ENCODE measurements at regions not wholly inside any gene's neighbourhood (a gene's known extent, or its start where the extent isn't known, plus 50 kb on each side); places are given as distances from the start of the nearest gene placed in this dataset.

DNA sequence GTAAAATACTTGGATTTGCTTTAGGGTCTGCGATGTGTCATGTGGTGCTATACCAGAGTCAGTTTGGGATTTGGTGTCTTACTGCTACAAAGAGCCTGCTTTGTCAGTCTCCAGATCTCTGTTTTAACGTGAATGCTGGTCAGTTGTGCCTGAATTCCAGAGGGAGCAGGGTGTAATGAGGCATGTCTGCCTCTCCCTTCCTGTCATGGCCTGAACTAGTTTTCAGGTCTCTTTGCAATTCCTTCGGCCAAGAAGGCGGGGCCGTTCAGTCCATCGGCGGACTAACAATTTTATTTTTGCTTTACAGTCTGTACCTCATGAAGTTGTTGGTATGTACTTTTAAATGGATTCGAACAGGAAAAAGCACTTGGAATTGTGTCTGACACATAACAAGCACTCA is 465.1 kb upstream of the ADARB2 start:
- Histone ChIP-seq H3K4me3 (ENCODE audit: control extremely low read depth in 1 of 5, extremely low read depth in 1 of 5, insufficient read depth in 1 of 5, low read depth in 2 of 5, low read length in 4 of 5) (no peak overlapping the region), H3K27ac (ENCODE audit: low read length in 2 of 2) (no peak overlapping the region), H2AFZ (ENCODE audit: insufficient read depth, low read depth, low read length, poor library complexity, severe bottlenecking) (no peak overlapping the region), H3K9me3 (ENCODE audit: control extremely low read depth in 1 of 3, control insufficient read depth in 2 of 3, insufficient read depth in 1 of 3, low read length in 2 of 3) (peaks cover 0 to 4% (median 3%) of the 10 kb centered on the region in 3 donors), H3K79me2 (ENCODE audit: control insufficient read depth, insufficient read depth, low read length) (no peaks in the 10 kb centered on the region), H3K27me3 (replicated peaks in 1 of 4; ENCODE audit: control extremely low read depth in 1 of 4, control insufficient read depth in 3 of 4, insufficient read depth in 4 of 4, low read length in 3 of 4) (no peaks in the 10 kb centered on the region), H3K4me1 (ENCODE audit: control insufficient read depth in 2 of 2, insufficient read depth in 2 of 2, low read length in 2 of 2) (no peaks in the 10 kb centered on the region), H3K36me3 (replicated peaks in 1 of 2; ENCODE audit: control extremely low read depth in 1 of 2, control insufficient read depth in 1 of 2, extremely low read depth in 1 of 2, insufficient read depth in 2 of 2, low read length in 1 of 2) (no peaks in the 10 kb centered on the region), H3K4me2 (replicated peaks; ENCODE audit: low read depth, low read length, poor library complexity, severe bottlenecking) (no peak overlapping the region), H3K9ac (ENCODE audit: low read length) (no peak overlapping the region), H4K20me1 (ENCODE audit: control insufficient read depth, insufficient read depth, low read length, poor library complexity, severe bottlenecking) (no peaks in the 10 kb centered on the region)
- intact Hi-C loops (cut with micrococcal nuclease) = no loop called here
- Mint-ChIP-seq H3K4me3 (no peak overlapping the region), H3K27me3 (no peaks in the 10 kb centered on the region), H3K27ac (no peak overlapping the region), H3K9me3 (ENCODE audit: insufficient read depth) (peaks cover 5% of the 10 kb centered on the region), H3K4me1 (no peaks in the 10 kb centered on the region)
- ChIA-PET CTCF (no interaction called here), POLR2A (no interaction called here)
- ATAC-seq (ENCODE audit: low read depth) (no peak), DNase-seq (no peak)
- TF ChIP-seq, protein P1, sequence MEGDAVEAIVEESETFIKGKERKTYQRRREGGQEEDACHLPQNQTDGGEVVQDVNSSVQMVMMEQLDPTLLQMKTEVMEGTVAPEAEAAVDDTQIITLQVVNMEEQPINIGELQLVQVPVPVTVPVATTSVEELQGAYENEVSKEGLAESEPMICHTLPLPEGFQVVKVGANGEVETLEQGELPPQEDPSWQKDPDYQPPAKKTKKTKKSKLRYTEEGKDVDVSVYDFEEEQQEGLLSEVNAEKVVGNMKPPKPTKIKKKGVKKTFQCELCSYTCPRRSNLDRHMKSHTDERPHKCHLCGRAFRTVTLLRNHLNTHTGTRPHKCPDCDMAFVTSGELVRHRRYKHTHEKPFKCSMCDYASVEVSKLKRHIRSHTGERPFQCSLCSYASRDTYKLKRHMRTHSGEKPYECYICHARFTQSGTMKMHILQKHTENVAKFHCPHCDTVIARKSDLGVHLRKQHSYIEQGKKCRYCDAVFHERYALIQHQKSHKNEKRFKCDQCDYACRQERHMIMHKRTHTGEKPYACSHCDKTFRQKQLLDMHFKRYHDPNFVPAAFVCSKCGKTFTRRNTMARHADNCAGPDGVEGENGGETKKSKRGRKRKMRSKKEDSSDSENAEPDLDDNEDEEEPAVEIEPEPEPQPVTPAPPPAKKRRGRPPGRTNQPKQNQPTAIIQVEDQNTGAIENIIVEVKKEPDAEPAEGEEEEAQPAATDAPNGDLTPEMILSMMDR (IDR thresholded peaks at IDR 0.05) = no peak
- TF ChIP-seq EZH2 (IDR thresholded peaks at IDR 0.05; ENCODE audit: borderline replicate concordance, insufficient read depth, low read depth, low read length, poor library complexity, severe bottlenecking) = no peak
- 44% methylated on average over 2 of the region's 8 CpGs for WGBS (ENCODE audit: insufficient coverage)

DNA sequence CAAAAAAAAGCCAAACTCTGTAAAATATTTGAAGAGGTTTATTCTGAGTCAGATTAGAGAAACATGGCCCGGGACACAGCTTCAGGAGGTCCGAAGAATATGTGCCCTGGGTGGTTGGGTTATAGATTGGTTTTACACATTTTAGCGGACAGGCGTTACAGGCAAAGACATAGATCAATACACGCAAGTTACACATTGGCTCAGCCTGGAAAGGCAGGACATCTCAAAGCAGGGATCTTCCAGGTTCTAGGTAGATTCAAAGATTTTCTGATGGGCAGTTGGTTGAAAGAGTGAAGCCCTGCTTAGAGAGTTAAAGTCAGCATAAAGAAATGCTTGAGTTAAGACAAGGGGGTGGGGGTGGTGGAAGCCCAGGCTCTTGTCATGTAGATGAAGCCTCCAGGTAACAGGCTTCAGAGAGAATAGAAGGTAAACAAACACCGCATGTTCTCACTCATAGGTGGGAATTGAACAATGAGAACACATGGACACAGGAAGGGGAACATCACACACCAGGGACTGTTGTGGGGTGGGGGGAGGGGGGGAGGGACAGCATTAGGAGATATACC is 464.3 kb upstream of the ADARB2 start:
- Mint-ChIP-seq H3K27me3 (peaks cover 4% of the 10 kb centered on the region), H3K27ac (no peak overlapping the region), H3K4me3 (no peak overlapping the region), H3K9me3 (ENCODE audit: insufficient read depth) (peaks cover 10% of the 10 kb centered on the region), H3K4me1 (no peaks in the 10 kb centered on the region)
- no peak overlapping the region for H2AFZ ChIP-seq (ENCODE audit: insufficient read depth, low read depth, low read length, poor library complexity, severe bottlenecking)
- ChIA-PET CTCF (no interaction called here), POLR2A (no interaction called here)
- no peak overlapping the region for H3K9ac ChIP-seq (ENCODE audit: low read length)
- H3K27ac ChIP-seq (ENCODE audit: low read length in 2 of 2) = no peak overlapping the region
- intact Hi-C loops (cut with micrococcal nuclease) = no loop called here
- no peaks in the 10 kb centered on the region for H4K20me1 ChIP-seq (ENCODE audit: control insufficient read depth, insufficient read depth, low read length, poor library complexity, severe bottlenecking)
- no peaks in the 10 kb centered on the region for H3K79me2 ChIP-seq (ENCODE audit: control insufficient read depth, insufficient read depth, low read length)
- H3K4me2 ChIP-seq (replicated peaks; ENCODE audit: low read depth, low read length, poor library complexity, severe bottlenecking) = no peak overlapping the region
- no peak for ATAC-seq (ENCODE audit: low read depth)
- TF ChIP-seq EZH2 (IDR thresholded peaks at IDR 0.05; ENCODE audit: borderline replicate concordance, insufficient read depth, low read depth, low read length, poor library complexity, severe bottlenecking) = no peak
- TF ChIP-seq, protein P1 (IDR thresholded peaks at IDR 0.05) = no peak
- H3K4me3 ChIP-seq (ENCODE audit: control extremely low read depth in 1 of 5, extremely low read depth in 1 of 5, insufficient read depth in 1 of 5, low read depth in 2 of 5, low read length in 4 of 5) = no peak overlapping the region
- DNase-seq = no peak
- H3K4me1 ChIP-seq (ENCODE audit: control insufficient read depth in 2 of 2, insufficient read depth in 2 of 2, low read length in 2 of 2) = no peaks in the 10 kb centered on the region
- 100% methylated on average over 3 of the region's 6 CpGs for WGBS (ENCODE audit: insufficient coverage)
- peaks cover 0 to 5% (median 0%) of the 10 kb centered on the region in 3 donors for H3K9me3 ChIP-seq (ENCODE audit: control extremely low read depth in 1 of 3, control insufficient read depth in 2 of 3, insufficient read depth in 1 of 3, low read length in 2 of 3)
- no peaks in the 10 kb centered on the region for H3K36me3 ChIP-seq (replicated peaks in 1 of 2; ENCODE audit: control extremely low read depth in 1 of 2, control insufficient read depth in 1 of 2, extremely low read depth in 1 of 2, insufficient read depth in 2 of 2, low read length in 1 of 2)
- H3K27me3 ChIP-seq (replicated peaks in 1 of 4; ENCODE audit: control extremely low read depth in 1 of 4, control insufficient read depth in 3 of 4, insufficient read depth in 4 of 4, low read length in 3 of 4) = no peaks in the 10 kb centered on the region

All from B cell (primary cell).